ENCODE measurements at regions not wholly inside any gene's neighbourhood (a gene's known extent, or its start where the extent isn't known, plus 50 kb on each side); places are given as distances from the start of the nearest gene placed in this dataset.
"Not testable (repeated sequence)": the region's sequence is repeated elsewhere in the genome, so short reads cannot be mapped to it uniquely, and the experiment has no call there.

GRCh38 chr5:44048276-44048984, 340.8 kb downstream of the FGF10 start:
- no peak for DNase-seq

GRCh38 chr5:44046619-44047364, 342.4 kb downstream of the FGF10 start:
- DNase-seq: no peak

DNA sequence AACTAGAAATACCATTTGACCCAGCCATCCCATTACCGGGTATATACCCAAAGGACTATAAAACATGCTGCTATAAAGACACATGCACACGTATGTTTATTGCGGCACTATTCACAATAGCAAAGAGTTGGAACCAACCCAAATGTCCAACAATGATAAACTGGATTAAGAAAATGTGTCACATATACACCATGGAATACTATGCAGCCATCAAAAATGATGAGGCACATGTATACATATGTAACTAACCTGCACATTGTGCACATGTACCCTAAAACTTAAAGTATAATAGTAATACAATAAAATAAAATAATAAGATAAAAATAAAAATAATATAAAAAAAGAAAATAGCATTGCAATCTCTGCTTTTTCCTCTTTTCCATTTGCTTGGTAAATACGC, 344.7 kb downstream of the FGF10 start:
- not testable (repeated sequence) for DNase-seq

DNA sequence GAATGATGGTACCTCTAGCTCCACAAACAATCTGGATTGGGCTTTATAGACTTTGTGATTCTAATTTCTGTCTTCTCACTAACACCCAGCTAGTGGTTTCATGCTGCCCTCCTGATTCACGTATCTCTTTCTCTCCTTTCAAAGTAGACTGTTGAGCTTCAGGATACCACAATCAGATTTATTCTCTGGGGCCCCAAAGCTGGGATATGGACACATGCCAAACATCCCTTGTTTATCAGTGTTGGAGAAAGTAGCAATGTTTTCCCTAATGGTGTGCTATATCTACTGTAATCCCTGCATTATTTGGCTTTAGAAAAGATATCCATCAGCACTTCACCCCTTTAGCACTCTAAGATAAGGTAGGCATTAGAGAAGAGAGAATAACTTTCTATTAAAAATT, 361.0 kb downstream of the FGF10 start:
- DNase-seq: no peak

GRCh38 chr5:44022622-44023021, 366.6 kb downstream of the FGF10 start:
- no peak for DNase-seq

DNA sequence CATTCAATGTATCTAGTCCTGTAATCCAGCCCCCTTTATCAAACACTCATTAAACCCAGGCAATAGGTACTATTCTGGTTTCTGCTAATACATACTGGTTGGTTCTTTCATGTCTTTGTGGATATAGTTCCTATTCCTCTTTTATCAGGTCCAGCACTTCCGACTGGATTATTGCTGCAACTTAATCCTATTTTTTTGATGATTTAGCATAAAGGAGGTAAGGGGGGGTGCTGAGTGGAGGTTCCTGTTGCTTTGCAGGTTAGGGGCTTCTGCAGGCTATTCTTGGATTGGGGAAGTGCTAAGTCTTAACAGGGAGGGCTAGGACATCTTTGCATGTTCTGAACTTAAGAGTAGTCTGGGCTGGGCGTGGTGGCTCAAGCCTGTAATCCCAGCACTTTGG, 377.7 kb downstream of the FGF10 start:
- no peak for DNase-seq

GRCh38 chr5:44002381-44002901, 386.8 kb downstream of the FGF10 start:
- no peak for DNase-seq

DNA sequence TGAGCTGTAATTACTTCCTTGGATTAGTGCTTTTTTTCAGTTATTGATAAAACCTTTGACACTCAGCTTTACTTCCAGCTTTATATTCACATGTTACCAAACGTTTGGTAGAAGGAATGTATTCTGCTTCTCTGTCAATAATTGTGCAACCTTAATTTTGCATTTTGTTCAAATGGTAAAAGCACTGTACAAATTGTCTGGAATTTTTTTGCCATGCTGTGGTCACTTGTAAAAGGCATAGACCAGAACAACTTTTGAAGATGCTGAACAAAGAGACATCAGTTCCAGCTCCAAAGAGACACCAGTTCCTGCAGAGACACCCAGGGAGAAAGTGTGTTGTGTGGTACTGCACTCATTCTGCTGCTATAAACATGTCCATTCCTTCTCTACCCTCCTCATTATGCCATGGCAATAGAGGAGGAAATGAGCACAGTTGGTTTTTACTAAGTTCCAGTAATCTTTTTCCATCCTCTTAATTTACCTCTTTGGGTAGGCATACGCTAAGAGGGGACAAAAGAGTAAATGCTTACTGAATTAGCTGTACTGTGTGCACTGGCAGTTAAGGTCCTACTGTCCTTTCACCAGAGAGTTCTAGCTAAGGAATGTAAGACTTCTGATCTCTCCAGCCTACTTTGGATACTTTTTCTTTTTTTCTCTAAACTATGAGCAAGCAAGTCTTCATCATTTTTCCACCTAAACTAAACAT, 387.4 kb downstream of the FGF10 start:
- DNase-seq: no peak

GRCh38 chr5:44001236-44001635, 388.0 kb downstream of the FGF10 start:
- no peak for DNase-seq

DNA sequence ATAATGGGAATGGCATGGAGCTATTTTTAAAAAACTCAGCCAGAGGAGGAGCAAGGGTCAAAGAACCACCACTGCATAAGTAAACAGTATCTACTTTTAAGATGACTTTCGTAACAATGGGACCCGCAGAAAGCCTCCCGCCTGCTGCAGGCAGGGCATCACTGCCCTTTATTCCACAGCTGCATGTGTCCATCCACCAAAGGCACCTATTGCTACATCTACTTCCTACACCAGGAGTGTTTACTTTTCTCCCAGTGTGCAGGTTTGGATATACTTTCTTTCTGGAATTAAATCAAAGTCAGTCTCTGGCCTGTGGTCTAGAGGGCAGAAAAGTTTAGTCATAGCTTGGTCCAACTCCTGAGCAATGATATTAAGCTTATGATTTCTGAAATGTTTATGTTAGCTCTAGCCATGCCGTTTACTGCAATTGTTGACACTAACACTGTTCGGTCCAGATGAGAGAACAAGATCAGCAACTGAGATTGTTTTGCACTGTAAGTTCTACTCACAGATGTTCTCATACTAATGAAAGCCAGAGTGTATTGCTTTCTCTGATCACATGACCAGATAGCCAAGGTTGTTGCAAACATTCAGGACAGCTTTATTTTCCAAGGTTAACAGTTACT, 391.5 kb downstream of the FGF10 start:
- DNase-seq: no peak

GRCh38 chr5:43996221-43996620, 393.0 kb downstream of the FGF10 start:
- no peak for DNase-seq

- DNase-seq: no peak
These were observed 391.4 kb downstream of the NNT start for GRCh38 chr5:43994352-43994708.

DNA sequence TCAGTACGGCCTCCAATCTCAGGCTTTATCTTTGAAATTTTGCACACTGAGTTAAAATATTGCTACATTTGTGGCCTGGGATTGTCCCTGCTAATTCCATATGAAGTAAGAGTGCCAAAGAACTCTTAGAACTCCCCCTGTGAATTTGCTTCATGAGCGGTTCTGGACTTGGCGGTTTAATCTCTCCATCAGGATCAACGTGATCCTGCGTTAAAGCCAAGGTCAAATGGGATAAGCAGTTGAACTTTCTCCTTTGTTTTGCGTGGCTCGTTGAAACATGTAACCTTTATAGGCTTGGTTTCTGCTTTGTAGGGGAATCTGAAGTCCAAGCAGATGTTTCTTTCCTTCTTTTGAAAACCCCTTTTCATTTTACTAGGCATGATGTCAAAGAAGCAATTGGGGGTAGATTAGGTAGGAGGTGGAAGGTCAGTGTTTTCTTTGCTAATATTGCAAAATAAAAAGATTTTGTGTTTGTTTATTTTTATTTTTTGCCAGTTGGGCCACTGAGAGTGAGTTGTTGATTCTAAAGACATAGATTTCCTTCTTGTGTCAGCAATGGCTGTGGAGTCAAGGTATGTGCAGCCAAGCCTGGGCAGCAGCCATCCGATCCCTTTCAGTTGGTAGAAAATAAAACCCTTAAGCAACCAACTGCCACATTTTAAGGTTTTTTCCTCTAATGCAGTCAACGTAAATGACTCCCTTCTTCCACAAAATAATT, 390.8 kb downstream of the NNT start:
- no peak for DNase-seq

DNA sequence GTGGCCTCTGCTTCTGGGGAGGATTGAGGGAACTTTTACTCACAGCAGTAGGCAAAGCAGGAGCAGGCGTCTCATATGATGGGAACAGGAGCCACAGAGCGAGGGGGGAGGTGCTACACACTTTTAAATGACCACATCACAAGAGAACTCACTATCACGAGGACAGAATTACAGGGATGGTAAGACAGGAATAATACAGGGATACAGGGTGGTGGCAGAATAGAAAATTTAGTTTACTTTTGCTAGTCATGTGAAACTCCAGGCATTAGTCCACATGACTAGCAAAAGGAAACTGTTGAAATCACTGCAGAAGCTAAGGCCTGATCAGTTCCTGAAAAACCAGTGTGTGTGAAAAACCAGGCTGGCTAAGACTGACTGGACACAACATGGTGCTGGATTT, 382.4 kb downstream of the NNT start:
- no peak for DNase-seq

DNA sequence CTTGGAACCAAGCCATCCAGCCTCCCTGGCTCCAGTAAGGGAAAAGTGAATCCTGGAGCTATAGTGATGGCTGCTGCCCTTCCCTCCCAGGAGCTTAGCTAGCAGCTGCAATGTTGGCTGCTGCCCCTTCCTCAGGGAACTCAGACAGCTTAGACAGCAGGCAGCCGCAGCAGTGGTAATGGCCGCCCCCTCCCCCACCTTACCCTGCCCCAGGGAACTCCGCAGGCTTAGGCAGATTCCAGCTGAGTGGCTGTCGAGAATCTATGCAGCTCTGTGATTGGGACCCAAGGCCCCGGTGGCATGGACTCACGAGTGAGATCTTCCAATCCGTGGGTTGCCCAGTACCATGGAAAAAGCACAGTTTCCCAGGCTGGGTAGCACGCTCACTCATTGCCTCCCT, 378.6 kb downstream of the NNT start:
- no peak for DNase-seq

DNA sequence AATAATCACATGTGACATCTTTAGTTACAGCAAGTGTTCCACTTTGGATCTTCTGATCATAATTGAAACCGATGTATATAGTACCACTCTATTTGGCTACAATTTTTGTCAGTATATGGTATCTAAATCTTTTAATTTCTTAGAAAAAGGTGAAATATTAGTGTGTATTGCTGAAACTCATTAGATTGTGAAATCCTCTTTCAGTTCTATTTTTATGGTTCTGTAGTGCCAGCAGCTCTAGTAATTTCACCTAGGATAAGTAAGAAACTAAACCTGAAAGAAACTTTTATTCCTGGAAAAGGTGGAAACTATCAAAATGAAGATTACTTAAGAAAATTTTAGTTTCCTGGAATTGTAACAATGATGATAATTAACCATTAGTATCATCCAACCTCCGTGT, 370.9 kb downstream of the NNT start:
- DNase-seq: no peak

GRCh38 chr5:43973318-43973717, 370.3 kb downstream of the NNT start:
- no peak for DNase-seq

- no peak for DNase-seq
These were observed 364.2 kb downstream of the NNT start for GRCh38 chr5:43967165-43967564.

GRCh38 chr5:43959144-43959543, 356.2 kb downstream of the NNT start:
- DNase-seq: no peak

DNA sequence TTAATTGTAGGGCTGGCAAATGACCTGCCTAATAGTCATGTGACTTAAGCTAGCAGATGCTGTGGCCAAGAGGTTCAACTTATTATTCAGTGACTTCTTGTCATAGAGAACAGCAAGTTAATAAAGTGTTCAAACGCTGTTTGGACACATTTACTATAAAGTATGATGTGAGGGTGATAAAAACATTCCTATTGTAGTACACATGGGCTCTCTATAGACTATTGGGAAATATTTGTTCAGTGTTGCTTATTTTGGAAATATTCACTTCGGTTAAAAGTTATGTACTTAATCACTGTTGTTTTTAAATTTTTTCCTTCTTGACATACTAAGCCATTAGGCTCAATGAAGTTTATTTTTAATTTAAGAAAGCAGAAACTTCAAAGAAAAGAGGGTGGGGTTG, 345.0 kb downstream of the NNT start:
- DNase-seq: no peak

DNA sequence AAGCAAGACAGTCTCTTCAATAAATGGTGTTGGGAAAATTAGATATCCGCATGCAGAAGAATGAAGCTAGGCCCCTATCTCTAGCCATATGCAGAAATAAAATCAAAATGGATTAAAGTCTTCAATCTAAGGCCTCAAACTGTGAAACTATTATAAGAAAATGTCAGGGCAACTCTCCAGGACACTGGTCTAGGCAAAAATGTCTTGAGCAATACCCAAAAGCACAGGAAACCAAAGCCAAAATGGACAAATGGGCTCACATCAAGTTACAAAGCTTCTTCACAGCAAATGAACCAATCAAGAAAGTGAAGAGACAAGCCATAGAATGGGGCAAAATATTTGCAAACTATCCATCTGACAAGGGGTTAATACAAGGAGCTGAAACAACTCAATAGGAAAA, 338.8 kb downstream of the NNT start:
- no peak for DNase-seq

- DNase-seq: no peak
These were observed 337.6 kb downstream of the NNT start for GRCh38 chr5:43940562-43940961.

- DNase-seq: no peak
These were observed 323.9 kb downstream of the NNT start for GRCh38 chr5:43926923-43927322.
